Body of pancreas (tissue), 4 donors: ENCODE measurements at regions not wholly inside any gene's neighbourhood (a gene's known extent, or its start where the extent isn't known, plus 50 kb on each side); places are given as distances from the start of the nearest gene placed in this dataset.

Experiments
- POLR2A ChIP-seq, 3 donors: fragments of 450-650 bp; IDR thresholded peaks; one replicate each; pipeline ENCODE4 v1.6.1; 2016; ENCODE audit warnings: antibody characterized with exemption in 3 of 3, mild to moderate bottlenecking in 2 of 3
- TF ChIP-seq, protein P1 (sequence below), 7 experiments: fragments of 450-650 bp in 4 of 7; fragments of 200-600 bp in 3 of 7; sonication (generic) in 3 of 7; IDR thresholded peaks; one replicate each; pipeline ENCODE4 v1.5.1; 2016 to 2019; ENCODE audit warnings: antibody characterized with exemption in 7 of 7

DNA sequence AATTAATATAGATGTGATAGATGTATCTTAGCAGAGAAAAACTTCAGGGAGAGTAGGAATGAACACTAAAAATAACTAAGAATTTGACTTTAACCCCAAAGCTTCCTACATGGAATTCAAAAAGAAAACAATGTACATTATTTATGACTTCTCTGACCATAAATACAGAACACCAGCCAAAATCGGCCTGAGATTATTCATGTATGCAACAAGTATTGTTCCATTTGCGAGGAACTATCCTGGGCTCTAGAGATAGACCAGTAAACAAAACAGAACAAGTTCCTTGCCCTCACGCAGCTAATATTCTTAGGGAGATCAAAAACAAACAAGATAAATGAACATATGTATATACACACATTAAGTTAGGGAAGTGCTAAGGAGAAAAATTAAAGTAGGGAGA is 432.3 kb upstream of the SOX5 start:
- TF ChIP-seq, protein P1, sequence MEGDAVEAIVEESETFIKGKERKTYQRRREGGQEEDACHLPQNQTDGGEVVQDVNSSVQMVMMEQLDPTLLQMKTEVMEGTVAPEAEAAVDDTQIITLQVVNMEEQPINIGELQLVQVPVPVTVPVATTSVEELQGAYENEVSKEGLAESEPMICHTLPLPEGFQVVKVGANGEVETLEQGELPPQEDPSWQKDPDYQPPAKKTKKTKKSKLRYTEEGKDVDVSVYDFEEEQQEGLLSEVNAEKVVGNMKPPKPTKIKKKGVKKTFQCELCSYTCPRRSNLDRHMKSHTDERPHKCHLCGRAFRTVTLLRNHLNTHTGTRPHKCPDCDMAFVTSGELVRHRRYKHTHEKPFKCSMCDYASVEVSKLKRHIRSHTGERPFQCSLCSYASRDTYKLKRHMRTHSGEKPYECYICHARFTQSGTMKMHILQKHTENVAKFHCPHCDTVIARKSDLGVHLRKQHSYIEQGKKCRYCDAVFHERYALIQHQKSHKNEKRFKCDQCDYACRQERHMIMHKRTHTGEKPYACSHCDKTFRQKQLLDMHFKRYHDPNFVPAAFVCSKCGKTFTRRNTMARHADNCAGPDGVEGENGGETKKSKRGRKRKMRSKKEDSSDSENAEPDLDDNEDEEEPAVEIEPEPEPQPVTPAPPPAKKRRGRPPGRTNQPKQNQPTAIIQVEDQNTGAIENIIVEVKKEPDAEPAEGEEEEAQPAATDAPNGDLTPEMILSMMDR (IDR thresholded peaks at IDR 0.05): no peak
- no peak for TF ChIP-seq POLR2A (IDR thresholded peaks at IDR 0.05)
